H9 (cell line): ENCODE measurements at regions not wholly inside any gene's neighbourhood (a gene's known extent, or its start where the extent isn't known, plus 50 kb on each side); places are given as distances from the start of the nearest gene placed in this dataset.

Experiments used
- DNase-seq: peaks from one replicate; pipeline ENCODE4 v3.0.0-alpha.2; 2017
- H2AFZ ChIP-seq: one replicate; pipeline ENCODE4 v1.6.1; 2013; ENCODE audit warnings: mild to moderate bottlenecking, low read length, control low read depth, moderate library complexity
- H2AK5ac ChIP-seq: 2 replicates; pipeline ENCODE4 v1.6.1; 2013; ENCODE audit warnings: low read length, control low read depth, mixed read lengths; ENCODE audit not compliant: insufficient read length
- H2BK120ac ChIP-seq: one replicate; pipeline ENCODE4 v1.6.1; 2013; ENCODE audit warnings: low read depth, mild to moderate bottlenecking, low read length, control low read depth, inconsistent platforms; ENCODE audit not compliant: poor library complexity, severe bottlenecking
- H2BK12ac ChIP-seq: 2 replicates; pipeline ENCODE4 v1.6.1; 2013; ENCODE audit warnings: low read length, control low read depth, mixed read lengths, low read depth; ENCODE audit not compliant: insufficient read length
- H2BK15ac ChIP-seq: 2 replicates; pipeline ENCODE4 v1.6.1; 2013; ENCODE audit warnings: low read depth, low read length, control low read depth
- H2BK20ac ChIP-seq: one replicate; pipeline ENCODE4 v1.6.1; 2013; ENCODE audit warnings: low read depth, mild to moderate bottlenecking, low read length, control low read depth, inconsistent platforms; ENCODE audit not compliant: poor library complexity, severe bottlenecking
- H2BK5ac ChIP-seq: 2 replicates; pipeline ENCODE4 v1.6.1; 2013; ENCODE audit warnings: low read length, control low read depth, mixed read lengths; ENCODE audit not compliant: insufficient read length
- H3K14ac ChIP-seq: 2 replicates; pipeline ENCODE4 v1.6.1; 2013; ENCODE audit warnings: low read length, control low read depth; ENCODE audit not compliant: insufficient read depth
- H3K18ac ChIP-seq: 2 replicates; pipeline ENCODE4 v1.6.1; 2013; ENCODE audit warnings: low read depth, mild to moderate bottlenecking, mixed read lengths, low read length, control low read depth; ENCODE audit not compliant: insufficient read length
- H3K23ac ChIP-seq: 2 replicates; pipeline ENCODE4 v1.6.1; 2013; ENCODE audit warnings: low read length, control low read depth, mixed read lengths, low read depth; ENCODE audit not compliant: insufficient read length
- H3K23me2 ChIP-seq: 2 replicates; pipeline ENCODE4 v1.6.1; 2013; ENCODE audit warnings: low read depth, mild to moderate bottlenecking, mixed read lengths, low read length, control low read depth; ENCODE audit not compliant: insufficient read length, poor library complexity, severe bottlenecking
- H3K27ac ChIP-seq: 2 replicates; pipeline ENCODE4 v1.5.1; 2013; ENCODE audit warnings: low read length, control low read depth, mixed read lengths, low read depth; ENCODE audit not compliant: insufficient read length
- H3K27me3 ChIP-seq: 2 replicates; pipeline ENCODE4 v1.6.1; 2013; ENCODE audit warnings: low read length, control low read depth, inconsistent platforms; ENCODE audit not compliant: insufficient read depth
- H3K4ac ChIP-seq: 2 replicates; pipeline ENCODE4 v1.6.1; 2013; ENCODE audit warnings: low read depth, mild to moderate bottlenecking, control low read depth, inconsistent platforms, low read length, moderate library complexity
- H3K4me1 ChIP-seq: 2 replicates; pipeline ENCODE4 v1.6.1; 2013; ENCODE audit warnings: low read length, control low read depth, inconsistent platforms; ENCODE audit not compliant: insufficient read depth
- H3K4me2 ChIP-seq: 2 replicates; pipeline ENCODE4 v1.6.1; 2013; ENCODE audit warnings: low read length, control low read depth, mixed read lengths; ENCODE audit not compliant: insufficient read length, insufficient read depth
- H3K56ac ChIP-seq: 2 replicates; pipeline ENCODE4 v1.6.1; 2013; ENCODE audit warnings: low read depth, mild to moderate bottlenecking, mixed read lengths, low read length, control low read depth; ENCODE audit not compliant: insufficient read length
- H3K79me1 ChIP-seq: 2 replicates; pipeline ENCODE4 v1.6.1; 2013; ENCODE audit warnings: low read depth, mild to moderate bottlenecking, moderate library complexity, low read length, control low read depth, inconsistent platforms; ENCODE audit not compliant: insufficient read depth, poor library complexity, severe bottlenecking
- H3K79me2 ChIP-seq: 2 replicates; pipeline ENCODE4 v1.6.1; 2013; ENCODE audit warnings: low read length, control low read depth, inconsistent platforms; ENCODE audit not compliant: insufficient read depth
- H3K9ac ChIP-seq: 2 replicates; pipeline ENCODE4 v1.6.1; 2013; ENCODE audit warnings: low read length, control low read depth, mixed read lengths; ENCODE audit not compliant: insufficient read length; ENCODE audit errors: extremely low read depth
- H3K9me3 ChIP-seq: one replicate; pipeline ENCODE4 v1.6.1; 2013; ENCODE audit warnings: low read depth, low read length, inconsistent platforms; ENCODE audit not compliant: control insufficient read depth
- H3T11ph ChIP-seq: one replicate; pipeline ENCODE4 v1.6.1; 2013; ENCODE audit warnings: mild to moderate bottlenecking, low read length, control low read depth, inconsistent platforms
- H4K20me1 ChIP-seq: one replicate; pipeline ENCODE4 v1.6.1; 2013; ENCODE audit not compliant: control insufficient read depth, insufficient read length, insufficient read depth
- H4K5ac ChIP-seq: 2 replicates; pipeline ENCODE4 v1.6.1; 2013; ENCODE audit warnings: low read depth, mild to moderate bottlenecking, mixed read lengths, low read length, control low read depth; ENCODE audit not compliant: insufficient read length
- H4K8ac ChIP-seq: replicated peaks from 2 replicates; pipeline ENCODE4 v1.6.1; 2013; ENCODE audit warnings: low read length, control low read depth, mixed read lengths, low read depth; ENCODE audit not compliant: insufficient read length
- H4K91ac ChIP-seq: 2 replicates; pipeline ENCODE4 v1.6.1; 2013; ENCODE audit warnings: low read depth, mild to moderate bottlenecking, moderate library complexity, mixed read lengths, low read length, control low read depth; ENCODE audit not compliant: insufficient read length
- H3K27ac Mint-ChIP-seq, 3 experiments: 2 replicates in 2 of 3; 3 replicates in 1 of 3; pipeline ENCODE4 v1.8.0; 2020 to 2021; ENCODE audit warnings: mixed read lengths in 3 of 3, mild to moderate bottlenecking in 1 of 3, moderate library complexity in 1 of 3
- H3K27me3 Mint-ChIP-seq: 2 replicates; pipeline ENCODE4 v1.8.0; 2021; ENCODE audit warnings: low read depth, mild to moderate bottlenecking, moderate library complexity, mixed read lengths
- H3K36me3 Mint-ChIP-seq, 3 experiments: 2 replicates in 2 of 3; 3 replicates in 1 of 3; pipeline ENCODE4 v1.8.0; 2020 to 2021; ENCODE audit warnings: low read depth in 3 of 3, mixed read lengths in 3 of 3; ENCODE audit not compliant: insufficient read depth in 1 of 3
- H3K4me1 Mint-ChIP-seq, 2 experiments: 2 replicates each; pipeline ENCODE4 v1.8.0; 2020; ENCODE audit warnings: mixed read lengths in 2 of 2
- H3K4me3 Mint-ChIP-seq, 2 experiments: 2 replicates in 1 of 2; 3 replicates in 1 of 2; pipeline ENCODE4 v1.8.0; 2020 to 2021; ENCODE audit warnings: mild to moderate bottlenecking in 2 of 2, mixed read lengths in 2 of 2, moderate library complexity in 1 of 2
- H3K9me3 Mint-ChIP-seq, 2 experiments: 2 replicates in 1 of 2; 3 replicates in 1 of 2; pipeline ENCODE4 v1.8.0; 2020; ENCODE audit warnings: mild to moderate bottlenecking in 2 of 2, mixed read lengths in 2 of 2, moderate library complexity in 1 of 2
- CTCF ChIP-seq: fragments of 200-600 bp; sonication (generic); conservative IDR thresholded peaks from 3 replicates; pipeline ENCODE4 v1.8.0; 2021; ENCODE audit warnings: antibody characterized with exemption, mild to moderate bottlenecking

GRCh38 chr3:80668100-80668499, 900.3 kb upstream of the ROBO1 start:
- Mint-ChIP-seq H3K9me3 (peaks cover 27 to 29% of the 10 kb centered on the region in 2 experiments), H3K4me3 (no peak overlapping the region), H3K36me3 (peaks cover 16 to 22% (median 21%) of the 10 kb centered on the region in 3 experiments), H3K4me1 (no peaks in the 10 kb centered on the region), H3K27ac (no peak overlapping the region), H3K27me3 (no peaks in the 10 kb centered on the region)
- H2BK15ac ChIP-seq = no peak overlapping the region
- no peak overlapping the region for H2AFZ ChIP-seq
- no peaks in the 10 kb centered on the region for H3K23me2 ChIP-seq
- H3K14ac ChIP-seq = no peak overlapping the region
- no peak overlapping the region for H4K91ac ChIP-seq
- no peak overlapping the region for H4K8ac ChIP-seq
- H4K20me1 ChIP-seq = no peaks in the 10 kb centered on the region
- H3K18ac ChIP-seq = no peak overlapping the region
- H3T11ph ChIP-seq = no peak overlapping the region
- no peaks in the 10 kb centered on the region for H3K79me2 ChIP-seq
- DNase-seq = no peak
- H3K23ac ChIP-seq = no peak overlapping the region
- no peak overlapping the region for H3K4ac ChIP-seq
- no peak for TF ChIP-seq CTCF
- H3K27ac ChIP-seq = no peak overlapping the region
- H4K5ac ChIP-seq = no peak overlapping the region
- no peak overlapping the region for H2BK120ac ChIP-seq
- H2BK5ac ChIP-seq = no peak overlapping the region
- no peaks in the 10 kb centered on the region for H3K9me3 ChIP-seq
- H2BK20ac ChIP-seq = no peak overlapping the region
- H3K9ac ChIP-seq = no peak overlapping the region
- no peak overlapping the region for H3K4me2 ChIP-seq
- no peaks in the 10 kb centered on the region for H3K27me3 ChIP-seq
- H2BK12ac ChIP-seq = no peak overlapping the region
- no peak overlapping the region for H3K56ac ChIP-seq
- no peaks in the 10 kb centered on the region for H3K79me1 ChIP-seq
- H3K4me1 ChIP-seq = no peaks in the 10 kb centered on the region
- no peak overlapping the region for H2AK5ac ChIP-seq
